ENCODE measurements at regions not wholly inside any gene's neighbourhood (a gene's known extent, or its start where the extent isn't known, plus 50 kb on each side); places are given as distances from the start of the nearest gene placed in this dataset.

DNA sequence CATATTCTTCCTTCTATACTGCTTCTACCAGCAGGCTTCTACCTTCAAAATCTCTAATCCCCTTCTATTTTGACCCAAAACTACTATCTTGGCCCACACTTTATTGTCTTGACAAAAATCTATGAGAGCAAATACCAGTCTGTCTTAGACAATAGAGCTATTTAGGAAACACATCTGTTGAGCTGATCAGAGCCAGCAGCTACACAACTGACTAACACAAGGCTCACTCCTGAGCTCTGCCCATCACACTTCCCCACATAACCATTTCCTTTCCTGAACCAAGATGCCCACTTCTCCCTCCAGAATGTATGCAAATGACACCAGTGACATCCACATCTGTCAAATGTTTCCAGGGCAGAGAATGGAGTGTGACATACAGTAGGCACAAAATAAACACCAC lies 293.9 kb upstream of the HSFY2 start:
- no peaks in the 10 kb centered on the region for H4K20me1 ChIP-seq (ENCODE audit: insufficient read depth)
- H3K27me3 ChIP-seq (ENCODE audit: insufficient read depth, low read length) = no peaks in the 10 kb centered on the region
- POLR2A ChIA-PET = no interaction called here
- DNase-seq (ENCODE audit: low read depth, low spot score) (no peak), ATAC-seq (no peak)
- no peak overlapping the region for H3K4me3 ChIP-seq (replicated peaks in 1 of 2; ENCODE audit: low read depth in 1 of 2, low read length in 2 of 2)
- H3K36me3 ChIP-seq (ENCODE audit: control insufficient read depth in 1 of 2, insufficient read depth in 2 of 2, low read length in 2 of 2) = no peaks in the 10 kb centered on the region
- intact Hi-C loops (cut with micrococcal nuclease) = no loop called here
- H3K9ac ChIP-seq (ENCODE audit: low read length) = no peak overlapping the region
- H3K9me3 ChIP-seq (ENCODE audit: control insufficient read depth in 1 of 2, insufficient read depth in 1 of 2, low read depth in 1 of 2, low read length in 2 of 2) = no peaks in the 10 kb centered on the region
- BruUV-seq (replicated peaks) = no TSS peak
- TF ChIP-seq, protein P1, sequence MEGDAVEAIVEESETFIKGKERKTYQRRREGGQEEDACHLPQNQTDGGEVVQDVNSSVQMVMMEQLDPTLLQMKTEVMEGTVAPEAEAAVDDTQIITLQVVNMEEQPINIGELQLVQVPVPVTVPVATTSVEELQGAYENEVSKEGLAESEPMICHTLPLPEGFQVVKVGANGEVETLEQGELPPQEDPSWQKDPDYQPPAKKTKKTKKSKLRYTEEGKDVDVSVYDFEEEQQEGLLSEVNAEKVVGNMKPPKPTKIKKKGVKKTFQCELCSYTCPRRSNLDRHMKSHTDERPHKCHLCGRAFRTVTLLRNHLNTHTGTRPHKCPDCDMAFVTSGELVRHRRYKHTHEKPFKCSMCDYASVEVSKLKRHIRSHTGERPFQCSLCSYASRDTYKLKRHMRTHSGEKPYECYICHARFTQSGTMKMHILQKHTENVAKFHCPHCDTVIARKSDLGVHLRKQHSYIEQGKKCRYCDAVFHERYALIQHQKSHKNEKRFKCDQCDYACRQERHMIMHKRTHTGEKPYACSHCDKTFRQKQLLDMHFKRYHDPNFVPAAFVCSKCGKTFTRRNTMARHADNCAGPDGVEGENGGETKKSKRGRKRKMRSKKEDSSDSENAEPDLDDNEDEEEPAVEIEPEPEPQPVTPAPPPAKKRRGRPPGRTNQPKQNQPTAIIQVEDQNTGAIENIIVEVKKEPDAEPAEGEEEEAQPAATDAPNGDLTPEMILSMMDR (IDR thresholded peaks at IDR 0.05 in 2 of 3, conservative IDR thresholded peaks at IDR 0.05 in 1 of 3; ENCODE audit: borderline replicate concordance in 1 of 3, insufficient read depth in 1 of 3, low read depth in 2 of 3, low read length in 2 of 3) = no peak
- no peak for TF ChIP-seq FOSL1 (IDR thresholded peaks at IDR 0.05; ENCODE audit: low read depth)
- TF ChIP-seq TCF7L2 (IDR thresholded peaks at IDR 0.05; ENCODE audit: borderline replicate concordance, extremely low read depth, insufficient read depth, insufficient read length) = no peak
- no peak for TF ChIP-seq POLR2A (IDR thresholded peaks at IDR 0.05; ENCODE audit: borderline replicate concordance, extremely low read depth, insufficient read depth, insufficient read length)
- TF ChIP-seq SRF (IDR thresholded peaks at IDR 0.05; ENCODE audit: low read depth) = no peak
- no peak for TF ChIP-seq SIN3A (IDR thresholded peaks at IDR 0.05; ENCODE audit: low read depth)
- no peak for TF ChIP-seq ZNF274 (IDR thresholded peaks at IDR 0.05; ENCODE audit: low read depth, low read length)
- TF ChIP-seq RAD21 (IDR thresholded peaks at IDR 0.05; ENCODE audit: low read depth) = no peak
- TF ChIP-seq, protein P2, sequence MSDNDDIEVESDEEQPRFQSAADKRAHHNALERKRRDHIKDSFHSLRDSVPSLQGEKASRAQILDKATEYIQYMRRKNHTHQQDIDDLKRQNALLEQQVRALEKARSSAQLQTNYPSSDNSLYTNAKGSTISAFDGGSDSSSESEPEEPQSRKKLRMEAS (IDR thresholded peaks at IDR 0.05) = no peak
- TF ChIP-seq CEBPB (IDR thresholded peaks at IDR 0.05; ENCODE audit: low read depth) = no peak
- TF ChIP-seq ATF3 (IDR thresholded peaks at IDR 0.05) = no peak
- CTCF ChIA-PET = no interaction called here
- H3K4me2 ChIP-seq (ENCODE audit: low read length) = no peak overlapping the region
- no peaks in the 10 kb centered on the region for H3K4me1 ChIP-seq (ENCODE audit: control insufficient read depth in 1 of 2, insufficient read depth in 2 of 2, low read length in 2 of 2)
- no peak overlapping the region for H3K27ac ChIP-seq (ENCODE audit: low read depth, low read length)
- H3K79me2 ChIP-seq (ENCODE audit: insufficient read depth, low read length) = no peaks in the 10 kb centered on the region
- RAD21 ChIA-PET (ENCODE audit: low non-redundant PET in 1 of 2, low total read pairs in 2 of 2, uncharacterized antibody in 2 of 2, unreplicated experiment in 2 of 2) = no interaction called here
- no peak overlapping the region for H2AFZ ChIP-seq (ENCODE audit: low read depth, low read length, poor library complexity, severe bottlenecking)
- no peaks in the 10 kb centered on the region for H3K9me2 ChIP-seq (ENCODE audit: insufficient read depth)
